Right forelimb (tissue), 1 donor: ENCODE measurements at regions not wholly inside any gene's neighbourhood (a gene's known extent, or its start where the extent isn't known, plus 50 kb on each side); places are given as distances from the start of the nearest gene placed in this dataset.

Experiments used
- DNase-seq: peaks from one replicate; pipeline ENCODE4 v3.0.0-alpha.2; 2018

DNA sequence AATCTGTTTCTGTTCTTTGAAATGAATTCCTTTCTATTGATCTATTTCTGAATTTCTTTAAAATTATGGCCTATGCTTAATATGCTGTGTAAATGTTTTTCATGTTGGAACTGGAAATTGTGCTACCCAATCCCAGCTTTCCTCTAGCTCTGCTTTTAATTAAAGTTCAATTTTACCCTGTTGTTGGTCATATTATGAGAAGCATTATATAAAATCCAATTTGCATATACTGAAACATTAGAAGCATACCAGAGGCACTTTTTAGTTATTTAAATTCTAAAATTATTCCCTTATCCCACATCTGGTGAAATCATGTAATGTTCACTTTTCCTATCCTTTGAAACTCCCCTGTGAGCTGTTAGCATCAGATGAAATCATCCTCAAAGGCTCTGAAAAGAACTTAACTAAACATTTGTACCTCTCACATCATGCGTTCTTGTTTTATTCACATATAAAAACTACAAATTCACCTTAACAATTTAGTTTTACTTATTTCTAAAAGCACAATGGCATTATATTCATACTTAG, 160.6 kb upstream of the COL21A1 start:
- DNase-seq: no peak

DNA sequence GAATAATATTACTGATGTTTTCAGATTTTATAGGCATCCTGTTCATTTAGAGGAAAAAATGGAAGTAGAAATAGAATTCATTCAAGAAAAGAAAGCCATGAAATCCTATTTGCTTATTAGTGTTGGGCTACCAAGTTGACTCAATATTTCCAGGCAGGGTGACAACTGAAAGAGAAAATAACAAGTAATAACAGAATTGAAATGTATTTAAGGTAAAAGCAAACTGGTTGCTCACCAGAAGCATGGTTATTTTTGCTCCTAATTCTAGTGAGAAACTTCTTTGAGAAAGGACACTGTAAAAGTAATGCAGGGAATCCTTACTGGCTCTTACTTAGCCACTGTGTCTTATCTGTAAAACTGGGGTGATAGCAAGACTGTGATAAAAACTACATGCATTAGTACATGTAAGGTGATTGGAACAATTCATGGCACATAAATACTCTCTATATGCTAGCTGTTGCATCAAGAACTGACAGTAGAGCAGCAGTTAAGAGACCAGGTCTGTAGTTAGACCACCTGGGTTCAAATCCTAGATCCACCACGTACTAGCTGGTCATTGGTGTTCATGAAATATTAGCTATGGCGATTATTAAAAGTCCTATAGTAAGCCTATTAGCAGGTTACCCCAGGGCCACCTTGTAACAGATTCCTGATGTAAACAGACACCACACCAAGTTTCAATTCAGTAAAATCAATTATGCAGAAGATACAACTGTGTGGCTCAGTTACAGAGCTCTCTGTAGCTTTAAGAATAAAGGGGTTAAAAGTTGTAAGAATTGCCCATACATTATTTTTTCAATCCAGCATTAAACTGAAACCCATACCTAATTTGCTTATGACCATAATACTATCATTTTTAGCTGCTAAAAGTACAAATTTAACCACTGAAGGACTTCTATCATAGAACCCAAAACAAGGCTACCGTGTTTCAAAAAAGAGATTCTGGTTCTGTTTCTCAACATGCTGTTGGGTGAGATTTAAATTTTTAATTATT, 159.2 kb upstream of the COL21A1 start:
- no peak for DNase-seq

DNA sequence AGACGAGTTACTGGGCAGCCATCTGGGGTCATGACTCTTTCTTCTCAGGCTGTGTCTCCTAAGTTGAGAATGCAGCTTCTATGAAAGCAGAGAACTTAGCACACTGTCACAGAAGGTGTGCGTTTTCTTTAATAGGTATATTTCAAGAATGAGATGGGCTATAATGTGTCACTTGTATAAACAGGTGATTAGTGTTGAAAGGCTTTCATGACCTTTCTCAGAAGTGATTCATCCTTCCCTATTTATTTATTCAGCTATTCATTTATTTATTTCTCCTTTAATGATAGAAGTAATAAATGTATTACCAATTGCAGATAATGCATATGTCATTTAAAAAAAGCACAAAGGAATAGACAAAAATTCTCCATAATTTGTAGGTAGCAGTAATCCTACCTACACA, 157.2 kb upstream of the COL21A1 start:
- DNase-seq: no peak

DNA sequence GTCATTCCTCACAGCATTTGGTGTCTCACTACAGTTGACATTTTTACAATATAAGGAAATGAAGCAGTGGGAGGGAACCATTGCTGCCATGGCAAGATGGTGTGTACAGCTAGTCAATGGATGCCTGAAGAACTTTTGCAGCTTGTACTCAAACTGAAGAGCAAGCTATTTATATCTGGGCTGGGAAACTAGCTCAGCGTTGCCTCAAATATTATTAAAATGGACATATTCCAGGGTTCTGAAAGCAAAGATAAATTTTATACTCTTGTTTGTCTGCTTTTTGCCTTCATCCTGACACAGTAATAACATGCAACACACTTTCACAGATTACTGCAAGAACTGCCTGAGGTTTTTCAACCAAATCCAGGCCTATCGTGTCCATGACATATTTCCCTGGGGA, 156.4 kb upstream of the COL21A1 start:
- DNase-seq: no peak

DNA sequence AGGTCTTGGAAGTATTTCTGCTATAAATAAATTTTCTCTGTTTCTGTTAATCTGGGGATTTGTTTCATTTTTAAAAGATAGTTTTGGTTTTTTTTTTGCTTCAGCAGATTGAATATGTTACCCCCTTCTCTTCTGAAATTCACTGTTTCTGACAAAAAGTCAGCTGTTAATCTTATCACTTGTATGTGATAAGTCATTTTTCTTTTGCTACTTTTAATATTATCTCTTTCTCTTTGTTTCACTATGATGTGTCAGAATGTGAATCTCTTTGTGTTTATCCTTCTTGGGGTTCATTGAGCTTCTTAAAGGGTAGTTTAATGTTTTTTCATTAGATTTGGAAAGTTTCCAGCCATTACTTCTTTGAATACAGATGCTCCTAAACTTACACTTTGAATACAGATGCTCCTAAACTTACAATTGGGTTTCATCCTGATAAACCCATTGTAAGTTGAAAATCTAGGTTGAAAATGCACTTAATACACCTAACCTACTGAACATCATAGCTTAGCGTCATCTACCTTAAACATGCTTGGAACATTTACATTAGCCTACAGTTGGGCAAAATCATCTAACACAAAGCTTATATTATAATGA, 154.2 kb upstream of the COL21A1 start:
- no peak for DNase-seq

DNA sequence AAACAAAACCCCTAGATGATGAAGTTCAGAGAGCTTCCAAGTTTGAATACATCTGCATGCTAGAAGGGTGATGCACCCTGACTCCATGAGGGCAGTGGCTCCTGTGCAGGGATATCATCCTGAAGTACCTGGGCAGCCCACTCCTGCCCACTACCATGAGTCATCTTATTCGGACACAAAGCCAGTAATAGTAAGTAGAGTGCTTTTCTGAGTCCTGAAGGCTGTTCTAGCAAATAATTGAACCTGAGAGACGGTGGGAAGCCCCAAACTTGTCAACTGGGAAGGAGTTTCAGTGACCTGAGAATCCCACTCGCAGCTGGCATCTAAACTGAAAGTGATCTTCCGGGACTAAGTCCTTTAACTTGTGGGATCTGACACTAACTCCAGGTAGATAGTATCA, 152.9 kb upstream of the COL21A1 start:
- DNase-seq: no peak

DNA sequence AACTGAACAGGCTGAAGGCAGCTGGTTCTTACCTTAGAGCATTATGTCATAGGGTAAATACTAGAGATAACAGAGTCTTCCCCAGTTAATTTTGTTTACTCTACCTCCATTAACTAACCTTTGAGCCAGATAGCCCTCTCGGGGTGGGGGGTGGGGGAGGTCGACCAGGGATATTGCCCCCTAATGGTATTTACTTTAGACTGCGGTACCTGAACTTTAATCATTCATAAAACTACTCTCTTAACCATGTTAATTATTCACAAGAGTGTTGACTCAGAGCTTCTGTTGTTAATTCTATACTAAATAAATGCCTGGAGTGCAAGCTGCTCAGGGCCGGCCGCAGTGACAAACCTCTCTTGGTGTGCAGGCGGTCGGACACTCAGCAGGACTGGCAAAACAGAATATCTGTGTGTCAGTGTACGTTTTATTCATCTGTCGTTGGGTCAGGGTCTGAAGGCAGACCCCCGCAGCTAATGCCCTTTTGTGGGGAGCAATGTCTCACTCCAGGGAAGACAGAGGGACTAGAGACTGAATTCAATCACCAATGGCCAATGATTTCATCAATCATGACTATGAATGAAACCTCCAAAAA, 152.4 kb upstream of the COL21A1 start:
- DNase-seq: no peak

DNA sequence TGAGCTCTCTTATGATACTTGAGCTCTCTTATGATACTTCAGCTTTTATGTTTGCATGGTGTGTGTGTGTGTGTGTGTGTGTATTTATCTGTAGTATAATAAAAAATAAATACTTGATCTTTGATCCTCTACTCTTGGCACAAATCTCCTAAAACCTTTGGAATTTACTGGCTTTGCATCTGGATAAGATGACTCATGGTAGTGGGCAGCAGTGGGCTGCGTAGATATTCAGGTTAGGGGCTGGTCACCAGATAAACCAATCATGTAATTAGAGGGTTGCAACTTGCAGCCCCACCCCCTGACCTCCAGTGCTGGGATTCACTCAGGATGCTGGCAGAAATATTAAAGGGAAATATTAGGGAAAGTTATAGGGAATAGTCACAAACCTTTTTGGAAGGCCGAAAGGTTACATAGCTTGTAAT, 151.9 kb upstream of the COL21A1 start:
- DNase-seq: no peak

DNA sequence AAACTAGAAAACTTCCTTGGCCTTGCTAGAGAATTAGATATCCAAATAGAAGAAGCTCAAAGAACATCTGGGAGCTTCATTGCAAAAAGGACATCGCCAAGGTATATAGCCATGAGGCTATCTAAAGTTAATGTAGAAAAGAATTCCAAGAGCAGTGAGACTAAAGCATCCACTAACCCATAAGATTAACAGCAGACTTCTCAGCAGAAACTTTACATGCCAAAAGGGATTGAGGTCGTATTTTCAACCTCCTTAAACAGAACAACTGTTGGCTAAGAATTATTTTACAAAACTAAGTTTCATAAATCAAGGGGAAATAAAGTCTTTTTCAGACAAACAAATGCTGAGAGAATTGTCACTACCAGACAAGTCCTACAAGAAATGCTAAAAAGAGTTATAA, 149.1 kb upstream of the COL21A1 start:
- no peak for DNase-seq

DNA sequence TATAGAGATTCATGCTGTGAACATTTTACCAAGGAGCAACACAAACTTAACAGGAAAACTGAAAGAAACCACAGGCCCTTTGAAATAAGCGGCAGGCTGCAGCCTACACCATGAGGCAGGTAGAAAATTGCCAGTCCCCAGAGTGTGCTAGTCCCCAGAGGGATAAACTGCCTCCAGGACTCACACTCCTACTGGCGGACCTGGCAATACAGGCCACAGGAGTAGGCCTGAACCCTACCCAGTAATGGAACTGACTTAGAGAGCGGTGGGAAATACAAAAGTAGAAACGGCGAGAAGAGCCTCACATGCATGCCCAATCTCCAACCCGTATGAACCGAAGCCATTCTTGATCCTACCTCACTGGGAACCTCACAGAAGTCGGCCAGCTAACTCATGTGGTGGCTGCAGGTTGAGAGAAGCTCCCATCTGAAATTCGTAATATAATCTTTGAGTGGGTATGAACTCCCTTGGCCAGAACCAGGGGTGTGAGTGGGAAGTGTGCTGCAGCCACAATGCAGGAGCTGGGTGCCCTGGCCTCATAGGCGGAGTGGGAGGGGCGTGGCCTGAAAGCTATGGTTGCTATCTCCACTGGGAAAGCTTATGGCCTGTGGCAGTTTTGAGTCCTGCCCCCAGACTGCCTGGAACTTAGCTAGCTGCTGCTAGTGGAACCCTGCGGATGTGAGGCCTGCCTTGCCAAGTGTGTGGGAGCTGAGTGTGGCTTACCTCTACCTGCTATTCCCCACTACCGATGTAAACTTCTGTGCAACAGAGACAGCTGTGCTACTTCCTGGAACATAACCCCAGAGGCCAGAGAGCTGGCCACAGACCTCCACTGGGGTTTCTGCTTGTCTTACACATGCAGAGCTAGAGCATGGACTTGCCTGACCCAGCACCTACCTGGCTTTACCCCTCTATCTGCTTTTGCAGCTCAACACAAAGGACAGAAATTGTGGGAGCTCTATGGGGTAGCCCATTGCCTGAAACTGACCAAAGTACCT, 146.5 kb upstream of the COL21A1 start:
- DNase-seq: no peak

DNA sequence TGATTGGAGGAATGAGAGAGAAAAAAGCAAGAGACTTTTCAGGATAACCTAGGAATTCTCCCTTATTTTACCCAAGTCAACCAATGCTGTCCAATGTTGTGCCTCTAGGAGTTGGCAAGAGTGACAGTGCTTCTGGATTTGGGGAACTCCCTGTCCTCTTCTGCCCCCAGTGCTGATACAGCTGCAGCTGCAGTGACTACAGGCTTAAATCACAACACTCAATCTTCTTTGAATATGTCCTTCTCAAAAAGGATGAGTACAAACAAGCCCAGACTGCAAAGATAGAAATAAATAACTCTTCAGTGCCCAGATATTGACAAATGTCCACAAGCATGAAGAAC, 141.0 kb upstream of the COL21A1 start:
- no peak for DNase-seq

DNA sequence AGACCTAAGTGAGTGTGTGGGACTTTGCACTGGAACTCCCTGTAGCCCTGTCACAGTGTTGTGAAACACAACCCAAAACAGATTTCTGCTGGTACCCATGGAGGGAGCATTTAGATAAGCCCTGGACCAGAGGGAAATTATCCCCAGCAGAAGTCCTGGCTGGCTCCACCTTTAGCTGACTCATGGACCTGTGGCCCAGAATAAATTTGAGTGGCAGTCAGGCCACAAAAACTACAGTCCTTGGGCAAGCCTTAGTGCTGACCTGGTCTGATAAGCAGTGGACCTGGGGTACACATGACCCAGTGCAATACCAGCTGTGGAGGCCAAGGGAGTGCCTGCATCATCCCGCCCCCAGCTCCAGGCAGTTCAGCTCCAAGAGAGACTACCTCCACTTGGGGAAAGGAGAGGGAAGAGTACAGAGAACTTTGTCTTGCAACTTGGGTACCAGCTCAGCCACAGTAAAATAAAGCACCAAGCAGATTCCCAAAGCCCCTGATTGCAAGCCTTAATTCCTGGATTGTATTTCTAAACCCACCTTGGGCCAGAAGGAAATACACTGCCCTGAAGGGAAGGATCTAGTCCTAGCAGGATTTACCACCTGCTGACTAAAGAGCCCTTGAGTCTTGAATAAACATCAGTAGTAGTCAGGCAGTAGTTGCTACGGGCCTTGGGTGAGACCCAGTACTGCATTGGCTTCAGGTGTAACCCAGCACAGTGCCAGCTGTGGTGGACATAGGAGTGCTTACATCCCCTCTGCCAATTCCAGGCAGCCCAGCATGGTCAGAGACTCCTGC, 140.4 kb upstream of the COL21A1 start:
- DNase-seq: no peak

DNA sequence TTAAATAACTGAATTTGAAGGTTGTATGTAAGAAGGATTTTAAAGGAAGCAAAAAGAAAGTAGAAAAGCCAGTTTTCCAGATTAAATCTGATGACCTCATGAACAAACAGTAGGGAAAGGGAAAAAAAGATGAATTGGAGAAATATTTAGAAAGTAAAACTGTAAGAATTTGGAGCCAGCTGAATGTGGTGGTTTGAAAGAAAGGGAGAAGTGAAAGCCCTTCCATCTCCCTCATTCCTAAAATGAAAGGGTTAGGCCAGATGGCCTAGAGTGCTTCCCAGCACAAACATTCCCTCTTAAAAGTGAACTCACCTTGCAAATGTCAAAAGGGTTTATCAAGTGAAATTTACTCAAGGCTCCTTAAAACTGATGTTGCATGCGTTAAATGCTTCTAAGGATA, 139.3 kb upstream of the COL21A1 start:
- no peak for DNase-seq

DNA sequence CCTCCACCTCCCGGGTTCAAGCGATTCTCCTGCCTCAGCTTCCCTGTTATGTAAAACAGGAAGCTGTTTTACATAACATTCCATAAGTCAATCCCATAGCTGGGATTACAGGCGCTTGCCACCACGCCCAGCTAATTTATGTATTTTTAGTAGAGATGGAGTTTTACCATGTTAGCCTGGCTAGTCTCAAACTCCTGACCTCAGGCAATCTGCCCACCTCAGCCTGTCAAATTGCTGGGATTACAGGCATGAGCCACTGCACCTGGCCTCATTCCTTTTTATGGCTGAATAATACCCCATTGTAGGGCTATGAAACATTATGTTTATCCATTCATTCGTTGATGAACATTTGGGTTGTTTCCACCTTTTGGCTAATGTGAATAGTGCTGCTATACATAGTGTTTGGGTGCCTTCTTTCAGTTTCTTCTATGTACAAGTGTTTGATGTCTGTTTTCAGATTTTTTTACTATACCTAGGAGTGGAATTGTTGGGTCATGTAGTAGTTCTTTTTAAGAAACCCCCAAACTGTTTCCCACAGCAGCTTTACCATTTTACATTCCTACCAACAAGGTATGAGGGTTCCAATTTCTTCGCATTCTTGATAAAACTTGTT, 138.7 kb upstream of the COL21A1 start:
- DNase-seq: no peak

DNA sequence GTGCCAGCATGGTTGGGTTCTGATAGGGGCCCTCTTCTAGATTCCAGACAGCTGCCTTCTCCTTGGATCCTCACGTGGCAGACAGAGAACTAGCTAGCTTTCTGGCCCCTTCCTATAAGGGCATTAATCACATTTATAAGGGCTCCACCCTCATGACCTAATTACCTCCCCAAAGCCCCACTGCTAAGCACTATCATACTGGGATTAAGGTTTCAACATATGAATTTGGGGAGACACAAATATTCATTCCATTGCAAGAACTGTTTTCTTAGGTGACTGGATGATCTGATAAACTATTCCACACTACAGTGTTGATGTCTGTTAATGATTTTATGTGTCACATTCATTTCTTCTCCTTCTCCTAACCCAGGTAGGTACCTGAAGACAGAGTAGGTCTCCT, 135.8 kb upstream of the COL21A1 start:
- DNase-seq: no peak

DNA sequence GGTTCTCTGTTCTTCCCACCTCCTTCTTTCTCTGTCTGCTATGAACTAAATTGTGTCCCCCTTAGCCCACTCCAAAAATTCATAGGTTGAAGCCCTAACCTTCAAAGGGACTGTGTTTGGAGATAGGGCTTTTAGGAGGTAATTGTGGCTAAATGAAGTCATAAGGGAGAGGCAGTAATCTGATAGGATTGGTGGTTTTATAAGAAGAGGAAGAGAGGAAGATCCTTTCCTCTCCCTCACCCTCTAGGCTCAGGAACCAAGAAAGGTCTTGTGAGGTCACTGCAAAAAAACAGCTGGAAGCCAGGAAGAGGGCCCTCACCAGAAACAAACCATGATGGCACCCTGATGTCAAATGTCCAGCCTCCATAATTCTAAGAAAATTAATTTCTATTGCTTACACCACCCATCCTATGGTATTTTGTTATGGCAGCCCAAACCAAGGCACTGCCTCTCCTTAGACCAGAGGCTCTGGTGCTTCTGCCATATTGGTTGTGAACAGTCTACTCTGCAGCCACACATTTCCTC, 135.1 kb upstream of the COL21A1 start:
- DNase-seq: no peak

DNA sequence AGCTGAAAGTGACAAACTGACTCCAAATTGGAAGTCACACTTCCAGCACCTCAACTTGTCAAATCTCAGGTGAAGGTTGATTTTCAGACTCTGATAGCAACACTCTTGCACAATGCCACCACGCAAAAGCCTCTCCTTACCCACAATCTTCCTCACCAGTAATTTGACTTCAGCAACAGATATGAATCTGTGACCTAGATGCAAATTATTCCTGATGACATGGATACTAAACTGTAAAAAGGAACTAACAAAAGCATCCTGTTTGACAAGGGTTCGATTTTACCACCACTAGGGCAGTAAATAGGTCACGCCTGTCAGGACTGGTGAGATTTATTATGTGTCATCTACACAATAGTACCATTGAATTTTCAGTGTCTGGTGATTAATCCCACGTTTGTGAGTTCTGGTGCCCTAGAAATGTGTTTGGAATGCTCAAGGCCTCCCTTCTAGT, 134.4 kb upstream of the COL21A1 start:
- DNase-seq: no peak

DNA sequence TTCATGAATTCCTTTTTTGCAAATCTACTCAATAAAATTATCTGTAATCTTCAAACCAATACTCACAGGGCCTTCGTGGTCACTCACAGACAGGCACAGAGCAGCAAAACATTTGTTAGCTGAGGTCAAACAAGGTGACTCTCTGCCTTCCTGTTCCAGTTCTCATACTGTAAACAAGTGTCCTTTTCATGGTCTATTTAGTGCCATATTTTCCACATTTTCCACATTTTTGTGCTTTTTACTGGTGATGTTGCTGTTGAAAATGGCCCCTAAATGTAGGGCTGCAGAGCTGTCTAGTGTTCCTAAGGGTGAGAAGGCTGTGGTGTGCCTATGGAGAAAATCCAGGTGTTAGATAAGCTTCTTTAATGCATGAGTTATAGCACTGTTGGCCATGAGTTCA, 133.1 kb upstream of the COL21A1 start:
- DNase-seq: no peak

DNA sequence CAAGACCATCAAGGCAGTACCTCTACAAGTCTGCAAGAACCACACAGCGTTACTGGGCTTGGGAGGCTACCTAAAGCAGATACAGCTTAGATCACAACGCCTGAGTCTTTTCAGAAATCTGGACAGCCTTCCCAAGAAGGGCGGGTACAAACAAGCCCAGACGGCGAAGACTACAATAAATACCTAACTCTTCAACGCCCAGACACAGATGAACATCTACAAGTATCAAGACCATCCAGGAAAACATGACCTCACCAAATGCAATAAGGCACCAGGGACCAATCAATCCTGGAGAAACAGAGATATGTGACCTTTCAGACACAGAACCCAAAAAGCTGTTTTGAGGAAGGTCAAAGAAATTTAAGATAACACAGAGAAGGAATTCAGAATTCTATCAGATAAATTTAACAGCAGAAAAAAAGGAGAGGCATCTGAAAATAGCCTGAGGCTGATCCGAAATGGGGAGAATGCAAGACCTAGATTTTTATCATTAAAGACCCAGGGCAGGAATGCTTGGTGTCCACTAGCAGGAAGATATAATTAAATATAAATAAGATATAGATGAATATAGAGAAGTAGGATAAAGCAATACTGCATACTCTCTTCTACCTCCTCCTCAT, 131.7 kb upstream of the COL21A1 start:
- no peak for DNase-seq

DNA sequence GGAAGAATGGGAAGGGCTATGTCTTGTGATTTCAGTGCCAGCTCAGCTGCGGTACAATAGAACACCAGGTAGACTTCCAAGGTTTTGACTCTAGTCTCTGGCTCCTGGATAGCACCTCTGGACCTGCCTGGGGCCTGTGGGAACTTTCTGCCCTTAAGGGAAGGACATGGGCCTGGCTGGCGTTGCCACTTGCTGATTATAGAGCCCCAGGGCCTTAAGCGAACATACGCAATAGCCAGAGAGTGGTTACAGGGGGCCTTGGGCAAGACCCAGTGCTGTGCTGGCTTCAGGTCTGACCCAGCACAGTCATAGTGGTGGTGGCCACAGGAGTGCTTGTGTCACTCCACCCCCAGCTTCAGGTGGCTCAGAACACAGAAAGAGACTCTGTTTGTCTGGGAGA, 131.1 kb upstream of the COL21A1 start:
- no peak for DNase-seq
